ENCODE measurements at regions not wholly inside any gene's neighbourhood (a gene's known extent, or its start where the extent isn't known, plus 50 kb on each side); places are given as distances from the start of the nearest gene placed in this dataset.
"Not testable (repeated sequence)": the region's sequence is repeated elsewhere in the genome, so short reads cannot be mapped to it uniquely, and the experiment has no call there.

DNA sequence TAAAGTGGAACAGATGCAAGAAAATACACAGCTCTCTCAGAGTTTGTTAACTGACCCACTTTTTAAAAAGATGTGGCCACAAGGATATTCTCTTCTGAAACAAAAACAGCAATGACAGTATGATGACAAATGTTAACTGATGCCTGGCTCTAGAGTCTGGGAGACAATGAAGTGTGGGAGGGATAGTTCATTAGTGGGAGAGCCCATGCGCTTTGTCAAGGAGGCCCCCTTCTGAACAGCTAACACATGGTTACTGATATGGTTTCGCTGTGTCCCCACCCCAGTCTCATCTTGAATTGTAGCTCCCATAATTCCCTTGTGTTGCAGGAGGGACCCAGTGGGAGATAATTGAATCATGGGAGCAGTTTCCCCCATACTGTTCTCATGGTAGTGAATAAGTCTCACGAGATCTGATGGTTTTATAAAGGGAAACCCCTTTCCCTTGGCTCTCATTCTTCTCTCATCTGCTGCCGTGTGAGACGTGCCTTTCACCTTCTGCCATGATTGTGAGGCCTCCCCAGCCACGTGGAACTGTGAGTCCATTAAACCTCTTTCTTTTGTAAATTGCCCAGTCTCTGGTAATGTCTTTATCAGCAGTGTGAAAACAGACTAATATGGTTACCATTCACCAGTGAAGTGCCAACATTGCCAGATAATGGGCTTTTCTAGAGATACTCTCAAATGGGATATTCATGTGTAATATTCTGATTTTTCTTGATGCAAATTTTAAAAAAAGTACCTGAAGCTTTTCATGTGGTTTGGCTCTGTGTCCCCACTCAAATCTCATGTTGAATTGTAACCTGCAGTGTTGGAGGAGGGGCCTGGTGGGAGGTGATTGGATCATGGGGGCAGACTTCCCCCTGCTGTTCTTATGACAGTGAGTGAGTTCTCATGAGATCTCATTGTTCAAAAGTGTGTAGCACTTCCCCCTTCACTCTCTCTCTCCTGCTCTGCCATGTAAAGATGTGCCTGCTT, 435.8 kb downstream of the SHISA9 start:
- not testable (repeated sequence) for DNase-seq (ENCODE audit: low spot score)

GRCh38 chr16:13338044-13338443, 436.6 kb downstream of the SHISA9 start:
- no peak for DNase-seq (ENCODE audit: low spot score)

DNA sequence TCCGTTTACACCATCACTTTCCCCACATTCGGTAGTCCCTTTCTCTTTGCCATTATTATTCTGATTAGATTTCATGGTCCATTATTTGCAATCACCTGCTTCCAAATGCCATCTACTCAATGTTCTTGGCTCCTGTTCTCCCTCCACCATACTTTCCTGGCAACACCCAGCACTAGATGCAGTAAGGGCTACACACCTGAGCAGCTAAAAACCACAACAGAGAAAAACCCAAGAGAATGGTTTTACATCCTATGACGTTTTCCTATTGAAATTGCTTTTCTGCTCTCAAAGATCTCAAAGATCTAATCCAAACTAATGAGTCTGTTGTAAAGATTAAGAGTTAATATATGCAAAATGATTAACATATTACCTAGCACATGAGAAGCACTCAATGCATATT, 441.3 kb downstream of the SHISA9 start:
- DNase-seq (ENCODE audit: low spot score): no peak

GRCh38 chr16:13344001-13344400, 442.6 kb downstream of the SHISA9 start:
- no peak for DNase-seq (ENCODE audit: low spot score)

DNA sequence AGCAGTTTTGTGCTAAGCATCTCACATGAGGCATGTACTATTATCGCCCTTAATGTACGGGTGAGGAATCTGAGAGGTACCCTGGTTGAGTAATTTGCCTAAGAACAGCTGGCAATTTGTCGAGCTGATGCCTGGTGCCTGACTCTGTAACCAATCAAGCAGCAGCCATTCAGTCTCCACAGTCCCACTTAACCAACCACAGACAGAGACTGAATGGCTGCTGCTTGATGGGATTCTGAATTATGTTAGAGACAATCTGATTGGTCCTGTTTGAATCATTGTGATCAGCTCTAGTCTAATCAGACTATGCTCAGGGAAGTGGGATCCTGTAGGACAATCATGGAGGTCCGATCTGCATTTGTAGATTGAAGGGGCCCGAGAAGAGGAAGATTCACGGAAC, 447.0 kb downstream of the SHISA9 start:
- no peak for DNase-seq (ENCODE audit: low spot score)

DNA sequence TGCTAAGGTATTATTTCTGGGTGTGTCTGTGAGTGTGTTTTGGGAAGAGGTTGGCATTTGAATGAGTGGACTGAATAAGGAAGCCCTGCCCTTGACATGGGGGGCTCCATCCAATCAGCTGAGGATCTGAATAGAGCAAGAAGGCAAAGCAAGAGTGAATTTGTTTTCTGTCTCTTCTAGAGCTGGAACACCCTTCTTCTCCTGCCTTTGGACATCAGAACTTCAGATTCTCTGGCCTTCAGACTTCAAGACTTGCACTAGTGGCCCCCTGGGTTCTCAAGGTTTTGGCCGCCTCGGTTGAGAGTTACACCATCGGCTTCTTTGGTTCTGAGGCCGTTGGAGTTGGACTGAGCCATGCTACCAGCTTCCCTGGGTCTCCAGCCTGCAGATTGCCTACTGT, 448.6 kb downstream of the SHISA9 start:
- DNase-seq (ENCODE audit: low spot score): no peak

GRCh38 chr16:13351181-13351580, 449.8 kb downstream of the SHISA9 start:
- DNase-seq (ENCODE audit: low spot score): no peak

DNA sequence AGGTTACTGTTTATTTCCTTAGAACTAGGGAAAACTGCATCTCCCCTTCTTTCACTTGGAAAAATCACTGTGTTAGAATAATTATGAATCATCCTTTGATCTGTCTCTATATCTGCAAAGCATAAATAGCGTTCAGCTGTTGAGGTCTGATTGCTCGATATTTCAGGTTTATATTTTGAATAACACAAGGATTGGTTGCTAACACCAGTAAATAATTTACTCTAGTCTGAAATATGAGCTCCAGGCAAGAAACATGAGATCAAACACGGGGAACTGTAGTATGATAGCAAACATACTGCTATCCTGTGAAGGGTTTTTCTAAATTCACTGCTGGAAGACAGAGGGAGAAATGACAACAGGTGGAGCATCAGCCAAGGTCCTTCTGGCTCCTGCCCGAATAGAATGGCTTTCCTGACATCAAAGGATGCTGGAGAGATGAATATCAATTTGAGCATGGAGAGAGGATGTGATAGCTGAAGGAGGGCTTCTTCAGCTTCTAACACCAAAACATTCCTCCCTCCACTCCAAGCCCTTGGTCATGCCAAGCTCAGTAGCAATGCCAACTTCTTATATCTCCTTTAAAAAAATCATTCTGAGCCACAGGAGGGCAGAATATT, 450.3 kb downstream of the SHISA9 start:
- no peak for DNase-seq (ENCODE audit: low spot score)

DNA sequence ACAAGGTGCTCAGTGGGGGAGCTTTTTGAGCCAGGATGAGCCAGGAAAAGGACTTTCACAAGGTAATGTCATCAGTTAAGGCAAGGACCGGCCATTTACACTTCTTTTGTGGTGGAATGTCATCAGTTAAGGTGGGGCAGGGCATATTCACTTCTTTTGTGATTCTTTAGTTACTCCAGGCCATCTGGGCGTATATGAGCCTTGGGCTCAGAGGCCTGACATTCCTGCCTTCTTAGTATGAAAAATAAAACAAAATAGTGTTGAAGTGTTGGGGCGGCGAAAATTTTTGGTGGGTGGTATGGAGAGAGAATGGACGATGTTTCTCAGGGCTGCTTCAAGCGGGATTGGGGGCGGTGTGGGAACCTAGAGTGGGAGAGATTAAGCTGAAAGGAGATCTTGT, 451.4 kb downstream of the SHISA9 start:
- not testable (repeated sequence) for DNase-seq (ENCODE audit: low spot score)

DNA sequence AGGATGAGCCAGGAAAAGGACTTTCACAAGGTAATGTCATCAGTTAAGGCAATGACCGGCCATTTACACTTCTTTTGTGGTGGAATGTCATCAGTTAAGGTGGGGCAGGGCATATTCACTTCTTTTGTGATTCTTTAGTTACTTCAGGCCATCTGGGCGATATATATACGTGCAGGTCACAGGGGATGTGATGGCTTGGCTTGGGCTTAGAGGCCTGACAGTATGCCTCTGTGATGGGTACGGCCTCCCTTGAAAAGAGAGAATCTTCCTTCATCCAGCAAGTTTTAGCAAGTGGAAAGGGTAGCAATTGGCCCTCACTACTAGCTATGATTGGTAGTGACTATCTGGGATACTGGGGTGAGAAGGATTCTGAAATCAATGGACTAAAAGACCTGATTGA, 456.4 kb downstream of the SHISA9 start:
- DNase-seq (ENCODE audit: low spot score): not testable (repeated sequence)

GRCh38 chr16:13359835-13360234, 458.4 kb downstream of the SHISA9 start:
- no peak for DNase-seq (ENCODE audit: low spot score)

DNA sequence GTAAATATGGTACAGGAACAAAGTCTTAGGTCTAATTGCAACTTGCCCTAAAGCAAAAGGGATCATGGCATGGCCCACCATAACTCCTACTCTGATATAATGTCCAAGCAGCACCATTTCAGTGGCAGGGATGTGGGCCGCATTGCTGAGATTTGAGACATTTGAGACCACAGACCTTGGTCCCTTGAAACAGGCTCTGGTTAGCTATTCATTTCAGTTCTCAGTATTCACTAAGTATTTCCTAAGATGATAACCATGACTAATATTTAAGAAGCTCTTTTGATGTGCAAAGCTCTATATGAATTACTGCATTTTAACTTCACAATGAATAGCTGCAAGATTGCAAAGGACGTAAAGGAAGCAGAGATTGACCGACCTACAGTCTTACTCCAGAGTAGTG, 471.0 kb downstream of the SHISA9 start:
- DNase-seq (ENCODE audit: low spot score): no peak

DNA sequence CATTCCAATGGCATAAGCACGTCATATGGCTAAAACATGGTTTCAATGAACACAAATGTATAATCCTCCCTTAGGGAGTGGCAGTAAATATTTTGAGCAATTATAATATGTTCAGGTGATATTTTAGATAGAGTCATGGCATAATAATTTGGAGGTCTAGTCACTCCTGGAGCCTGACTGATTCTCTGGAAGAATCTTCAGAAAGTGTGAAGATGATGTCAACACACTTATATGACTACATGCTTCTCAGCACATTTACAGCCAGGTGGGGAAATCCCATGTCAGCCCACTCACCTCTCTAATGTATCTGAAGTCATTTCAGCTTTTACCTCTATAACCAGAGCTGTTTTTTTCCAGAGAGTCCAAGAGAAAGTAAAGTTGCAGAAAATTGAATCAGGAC, 474.8 kb downstream of the SHISA9 start:
- DNase-seq (ENCODE audit: low spot score): no peak

DNA sequence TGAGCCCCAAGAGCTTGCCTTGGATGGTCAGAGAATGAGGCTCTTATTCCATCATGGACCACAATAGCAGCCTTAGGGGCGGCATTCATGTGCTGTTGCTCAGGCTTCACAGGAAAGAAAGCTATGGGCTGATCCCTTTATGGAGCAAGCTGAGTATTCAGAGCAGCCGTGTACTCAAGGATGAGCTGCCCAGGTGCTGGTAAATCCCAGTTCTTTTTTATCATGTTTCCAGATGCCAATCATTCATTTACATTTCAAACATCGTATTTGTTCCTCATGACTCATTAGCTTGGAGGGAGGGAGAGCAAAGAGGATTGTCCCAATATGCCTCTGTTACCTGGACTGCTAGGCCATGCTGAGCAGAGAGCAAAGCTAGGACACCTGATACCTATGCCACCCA, 475.7 kb downstream of the SHISA9 start:
- no peak for DNase-seq (ENCODE audit: low spot score)

DNA sequence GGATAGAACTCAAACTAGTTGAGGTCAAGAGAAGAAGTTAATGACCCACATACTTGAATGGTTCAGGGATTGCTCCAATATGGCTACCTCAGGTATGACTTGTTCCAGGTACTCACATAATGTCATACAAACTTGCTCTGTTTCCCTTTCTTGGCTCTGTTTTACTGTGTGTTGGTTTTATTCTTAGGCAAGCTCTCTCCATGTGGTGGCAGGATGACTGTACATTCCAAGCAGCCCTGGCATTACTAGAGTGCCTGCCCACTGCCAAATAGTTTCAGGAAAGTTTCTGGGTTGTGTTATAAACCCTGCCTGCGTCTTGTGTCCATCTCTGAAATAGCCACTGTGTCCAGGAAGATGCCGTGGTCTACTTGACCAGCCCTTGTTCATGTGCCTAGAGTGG, 476.8 kb downstream of the SHISA9 start:
- no peak for DNase-seq (ENCODE audit: low spot score)

GRCh38 chr16:13379266-13379665, 477.9 kb downstream of the SHISA9 start:
- no peak for DNase-seq (ENCODE audit: low spot score)

- DNase-seq (ENCODE audit: low spot score): not testable (repeated sequence)
Measured at GRCh38 chr16:13385156-13386040, 484.0 kb downstream of the SHISA9 start.

DNA sequence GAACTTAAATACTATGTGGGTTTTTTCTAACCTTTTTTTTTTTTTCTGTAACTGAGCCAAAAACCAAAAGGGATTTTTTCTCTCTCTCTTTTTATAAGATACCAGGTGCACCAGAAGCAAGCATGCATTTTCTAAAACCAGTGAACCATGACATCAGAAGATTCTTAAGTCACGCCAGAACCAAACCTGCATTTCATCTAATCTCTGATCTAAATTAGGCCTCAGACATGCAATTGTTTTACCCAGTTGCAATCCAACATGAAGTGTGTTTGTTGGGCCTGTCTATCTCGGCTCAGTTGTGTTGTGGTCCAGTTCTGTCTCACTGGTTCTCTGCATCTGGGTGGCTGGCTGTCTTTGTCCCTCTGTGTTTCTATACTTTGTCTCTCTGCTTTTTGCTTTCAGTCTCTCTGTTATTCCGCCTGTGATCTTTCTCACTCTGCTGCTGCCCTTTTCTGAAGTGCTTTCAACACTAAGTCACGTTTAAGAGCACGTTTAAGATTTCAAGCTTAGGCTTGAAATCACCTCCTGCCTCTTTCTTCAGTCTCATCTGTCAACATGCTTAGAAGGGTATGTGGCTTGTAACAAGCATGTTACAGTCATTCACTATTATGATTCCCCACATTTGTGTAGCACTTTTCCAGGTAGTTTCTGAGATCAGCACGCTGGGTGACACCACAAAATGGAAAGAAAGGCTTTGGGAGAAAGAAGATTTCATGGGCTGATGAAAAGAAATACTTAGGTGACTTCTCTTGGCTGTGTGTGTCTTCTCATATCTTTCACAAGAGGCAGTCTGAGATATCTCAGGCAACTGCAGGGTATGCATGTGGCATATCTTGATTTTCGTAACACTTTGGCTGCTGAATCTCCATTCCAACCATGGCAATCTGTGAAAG, 488.9 kb downstream of the SHISA9 start:
- DNase-seq (ENCODE audit: low spot score): no peak

- DNase-seq (ENCODE audit: low spot score): no peak
Measured at GRCh38 chr16:13390986-13391305, 489.5 kb downstream of the SHISA9 start.

DNA sequence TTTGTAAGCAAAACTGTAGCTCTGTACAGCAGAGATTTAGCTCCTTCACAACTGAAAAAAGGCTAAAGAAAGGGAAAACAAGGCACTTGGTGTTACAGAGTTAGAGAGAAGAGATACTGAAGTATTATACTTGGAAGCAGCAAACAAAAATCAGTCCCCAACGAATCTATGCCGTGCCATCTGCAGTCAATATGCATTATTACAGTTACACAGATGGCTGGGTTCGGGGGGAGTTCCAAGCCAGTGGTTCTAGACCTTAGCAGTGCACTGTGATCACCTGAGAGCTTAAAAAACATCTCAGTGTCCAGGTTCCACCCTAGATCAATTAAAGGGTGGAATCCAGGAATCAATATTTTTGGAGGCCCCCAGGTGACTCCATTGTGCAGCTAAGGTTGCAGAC, 489.9 kb downstream of the SHISA9 start:
- peak; percentile 3 for DNase-seq (ENCODE audit: low spot score)

- no peak for DNase-seq (ENCODE audit: low spot score)
Measured at GRCh38 chr16:13392341-13392740, 490.9 kb downstream of the SHISA9 start.

GRCh38 chr16:13393816-13394215, 492.4 kb downstream of the SHISA9 start:
- DNase-seq (ENCODE audit: low spot score): no peak
